HG03159 (cell line): ENCODE measurements at regions not wholly inside any gene's neighbourhood (a gene's known extent, or its start where the extent isn't known, plus 50 kb on each side); places are given as distances from the start of the nearest gene placed in this dataset.
"Not testable (repeated sequence)": the region's sequence is repeated elsewhere in the genome, so short reads cannot be mapped to it uniquely, and the experiment has no call there.

ENCODE experiments used
- ATAC-seq: cut with Tn5 transposase; IDR thresholded peaks from one replicate; pipeline ENCODE4 v1.9.1; 2021; ENCODE audit warnings: mild to moderate bottlenecking, moderate library complexity; ENCODE audit not compliant: unreplicated experiment

DNA sequence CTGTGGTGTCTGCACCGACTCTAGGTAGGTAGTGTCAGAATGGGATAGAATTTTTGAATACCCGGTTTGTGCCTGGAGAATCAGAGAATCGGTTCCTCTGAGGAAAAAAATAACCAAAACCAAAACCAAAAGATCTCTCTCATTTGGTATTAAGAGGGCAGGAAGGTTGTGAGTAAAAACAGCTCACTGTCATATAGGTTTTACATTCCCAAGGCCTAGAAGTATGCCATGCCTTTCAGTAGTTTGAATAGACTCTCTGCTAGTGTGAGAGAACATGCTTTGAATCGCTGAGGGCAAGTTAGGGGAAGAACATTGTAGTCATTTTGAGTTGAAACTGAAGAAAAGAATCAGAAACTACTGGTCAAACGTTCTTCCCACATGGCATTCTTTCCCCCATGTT lies 411.4 kb upstream of the CD180 start:
- no peak for ATAC-seq

DNA sequence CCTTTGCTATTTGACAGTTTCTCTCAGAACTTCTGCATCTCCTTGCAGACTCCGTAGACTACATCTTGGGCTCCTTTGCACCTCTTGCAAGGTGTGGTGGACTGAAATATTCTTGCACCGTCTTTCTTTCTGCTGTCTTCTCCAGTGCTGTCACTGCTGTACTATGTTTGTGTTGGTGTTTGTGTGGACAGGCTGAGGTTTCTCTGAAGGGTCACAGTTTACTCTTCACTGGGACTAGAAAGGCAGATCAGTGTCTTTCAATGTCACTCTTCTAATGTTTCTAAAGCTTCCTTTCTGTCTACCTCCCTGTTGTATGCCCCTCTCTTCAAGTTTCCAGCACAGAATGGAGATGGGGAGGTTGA lies 410.0 kb upstream of the CD180 start:
- ATAC-seq = no peak

DNA sequence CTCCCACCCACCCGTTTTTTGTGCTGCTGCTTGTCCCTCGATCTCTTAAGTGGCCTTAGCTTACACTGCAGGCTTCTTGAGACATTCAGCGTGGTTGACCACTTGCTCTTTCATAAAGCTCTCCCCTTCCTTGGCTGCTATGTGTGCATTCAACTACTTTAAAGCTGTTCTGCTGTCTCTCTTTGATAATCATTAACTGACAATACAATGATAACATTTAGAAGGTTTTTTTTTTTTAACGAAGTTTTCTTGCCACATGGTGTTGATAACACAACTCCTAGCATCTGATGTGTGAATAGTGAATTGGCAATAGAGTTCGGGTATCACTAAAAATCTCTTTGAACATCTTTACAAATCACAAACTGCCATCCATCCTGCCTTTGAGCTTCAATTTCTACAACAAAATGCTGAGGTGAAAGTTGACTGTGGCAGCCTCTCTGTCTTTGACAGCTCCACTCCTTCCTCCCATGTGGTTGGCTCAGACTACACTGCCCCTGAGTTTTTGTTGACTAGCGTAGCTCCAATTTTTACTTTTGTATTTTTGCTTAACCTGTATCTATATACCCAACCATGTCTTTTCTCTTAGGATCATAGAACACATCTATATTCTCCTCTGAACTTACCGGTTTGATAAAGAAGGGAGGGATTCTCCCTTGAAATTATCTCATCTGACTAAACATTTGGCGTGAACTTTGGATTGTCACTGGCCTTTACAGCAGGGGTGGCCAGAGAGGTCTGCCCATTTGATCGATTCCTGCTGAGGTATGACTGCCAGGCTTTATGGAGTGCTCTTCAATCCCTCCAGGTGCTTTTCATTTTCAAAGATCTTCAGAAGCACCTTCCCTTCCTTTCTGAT lies 409.4 kb upstream of the CD180 start:
- no peak for ATAC-seq

DNA sequence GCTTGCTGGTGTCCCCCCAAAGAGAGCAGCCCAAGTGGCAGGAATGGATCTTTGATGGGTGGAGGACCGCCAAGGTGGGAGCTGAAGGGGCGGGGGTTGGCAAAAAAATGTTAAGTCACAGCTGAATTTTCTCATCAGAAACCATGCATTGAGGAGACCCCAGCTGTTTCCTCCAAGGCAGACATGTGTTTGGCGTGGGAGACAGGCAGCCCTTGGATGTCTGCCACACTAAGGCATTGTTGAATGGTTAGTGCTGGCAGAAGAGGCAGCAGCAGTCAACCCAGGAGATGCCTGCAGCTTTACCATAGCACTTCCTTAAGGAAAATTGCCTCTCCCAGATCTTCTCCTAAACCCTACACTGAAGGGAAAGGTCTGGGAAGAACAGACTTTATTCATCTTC lies 394.9 kb upstream of the CD180 start:
- no peak for ATAC-seq

DNA sequence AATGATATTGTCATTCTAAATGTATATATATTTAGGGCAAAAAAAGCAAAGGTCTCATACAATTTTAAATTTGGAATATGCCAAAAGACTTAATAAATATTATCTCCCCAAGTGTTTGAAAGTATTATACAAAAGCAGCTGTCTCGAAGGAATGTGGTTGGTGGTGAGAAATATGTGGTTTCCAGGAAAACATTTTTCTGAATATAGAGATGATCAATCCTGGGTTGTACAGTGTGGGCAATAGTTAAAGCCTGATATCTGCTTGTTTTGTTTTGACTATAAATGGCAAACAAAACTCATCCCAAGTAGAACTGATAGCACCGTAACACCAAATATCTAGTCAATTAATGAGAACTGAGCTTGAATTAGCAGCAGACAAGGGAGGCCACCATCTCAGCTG lies 391.8 kb upstream of the CD180 start:
- no peak for ATAC-seq

DNA sequence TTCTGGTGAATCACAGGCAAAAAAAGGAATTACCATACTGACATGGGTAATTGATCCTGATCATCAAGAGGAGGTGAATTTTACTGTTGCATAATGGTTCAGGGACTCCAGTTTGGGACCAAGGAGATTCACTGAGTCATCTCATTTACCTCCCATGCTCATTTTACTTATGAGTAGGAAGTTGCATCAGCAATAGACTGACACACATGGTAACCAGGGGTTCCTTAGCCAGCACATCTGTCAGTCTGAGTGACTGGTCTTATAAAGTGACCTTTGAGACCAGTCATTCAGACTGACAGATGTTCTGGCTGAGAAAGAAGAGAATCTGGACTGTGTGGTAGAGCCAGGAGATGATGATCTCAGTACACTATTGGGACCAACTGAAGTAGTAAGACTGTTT lies 384.6 kb upstream of the CD180 start:
- no peak for ATAC-seq

DNA sequence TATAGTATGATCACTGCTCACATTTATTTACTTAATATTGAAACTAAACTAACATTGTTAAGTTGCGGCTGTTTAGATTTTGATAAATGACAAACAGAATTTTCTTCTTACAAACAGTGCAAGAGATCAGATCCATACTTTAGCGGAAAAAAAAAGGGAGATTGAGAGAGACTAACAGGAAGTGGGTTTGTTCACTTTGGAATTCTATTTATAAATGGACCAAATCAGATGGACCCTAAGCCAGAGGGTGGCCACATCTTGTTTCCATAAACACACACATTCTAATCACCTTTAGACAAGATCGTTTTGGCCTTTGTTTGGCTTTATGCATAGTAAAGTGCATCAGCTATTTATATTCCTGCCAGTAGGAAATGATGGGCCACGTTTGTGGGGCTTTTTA lies 381.4 kb upstream of the CD180 start:
- no peak for ATAC-seq

DNA sequence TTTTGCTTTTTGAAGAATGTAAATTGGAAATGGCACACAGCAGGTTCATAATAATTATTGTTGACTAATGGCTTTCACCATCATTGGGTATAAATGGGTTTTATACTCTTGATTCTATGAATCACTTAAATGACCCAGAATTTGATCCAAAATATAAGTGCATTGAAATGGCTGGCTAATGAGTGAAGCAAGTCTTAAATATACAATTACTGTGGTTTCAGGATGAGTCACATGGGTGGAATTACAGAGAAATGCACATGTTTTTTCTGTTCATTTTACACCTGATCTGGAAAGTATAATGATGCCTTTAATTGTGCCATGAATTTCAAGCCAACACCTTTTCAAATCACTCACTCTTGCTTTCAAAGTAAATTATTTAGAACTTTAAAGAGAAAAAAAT lies 380.8 kb upstream of the CD180 start:
- no peak for ATAC-seq

DNA sequence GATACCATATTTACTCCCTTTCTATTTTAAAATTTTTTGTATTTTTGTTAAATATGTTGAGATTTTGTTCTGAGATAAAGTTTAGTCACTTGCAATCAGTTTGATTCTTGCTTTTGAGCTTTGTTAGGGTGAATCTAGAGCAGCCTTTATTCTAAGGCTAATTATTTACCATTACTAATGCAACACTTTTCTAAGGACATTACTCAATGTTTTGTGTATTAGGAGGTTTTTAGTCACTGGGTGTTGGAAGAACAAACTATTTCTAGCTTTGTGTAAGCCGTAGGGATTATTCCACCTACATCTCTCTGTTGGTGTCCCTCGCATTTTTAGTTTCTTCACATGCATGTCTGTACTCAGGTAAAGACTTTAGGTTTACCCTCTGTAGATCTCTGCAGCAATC lies 379.5 kb upstream of the CD180 start:
- no peak for ATAC-seq

DNA sequence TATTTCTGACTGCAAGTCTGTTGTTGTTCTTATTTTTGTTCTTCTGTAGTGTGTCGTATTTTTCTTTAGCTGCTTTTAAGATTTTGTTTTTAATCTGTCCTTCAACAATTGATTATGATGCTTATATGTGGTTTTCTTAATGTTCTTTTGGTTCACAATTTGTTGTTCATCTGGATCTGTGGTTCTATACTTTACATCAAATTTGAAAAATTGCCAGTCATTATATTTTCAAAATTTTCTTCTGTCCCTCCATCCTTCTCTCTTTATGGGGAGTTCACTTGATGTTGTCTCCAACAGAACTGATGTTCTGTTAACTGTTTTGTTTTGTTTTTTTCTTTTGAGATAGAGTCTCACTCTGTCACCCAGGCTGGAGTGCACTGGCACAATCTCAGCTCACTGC lies 378.5 kb upstream of the CD180 start:
- no peak for ATAC-seq

DNA sequence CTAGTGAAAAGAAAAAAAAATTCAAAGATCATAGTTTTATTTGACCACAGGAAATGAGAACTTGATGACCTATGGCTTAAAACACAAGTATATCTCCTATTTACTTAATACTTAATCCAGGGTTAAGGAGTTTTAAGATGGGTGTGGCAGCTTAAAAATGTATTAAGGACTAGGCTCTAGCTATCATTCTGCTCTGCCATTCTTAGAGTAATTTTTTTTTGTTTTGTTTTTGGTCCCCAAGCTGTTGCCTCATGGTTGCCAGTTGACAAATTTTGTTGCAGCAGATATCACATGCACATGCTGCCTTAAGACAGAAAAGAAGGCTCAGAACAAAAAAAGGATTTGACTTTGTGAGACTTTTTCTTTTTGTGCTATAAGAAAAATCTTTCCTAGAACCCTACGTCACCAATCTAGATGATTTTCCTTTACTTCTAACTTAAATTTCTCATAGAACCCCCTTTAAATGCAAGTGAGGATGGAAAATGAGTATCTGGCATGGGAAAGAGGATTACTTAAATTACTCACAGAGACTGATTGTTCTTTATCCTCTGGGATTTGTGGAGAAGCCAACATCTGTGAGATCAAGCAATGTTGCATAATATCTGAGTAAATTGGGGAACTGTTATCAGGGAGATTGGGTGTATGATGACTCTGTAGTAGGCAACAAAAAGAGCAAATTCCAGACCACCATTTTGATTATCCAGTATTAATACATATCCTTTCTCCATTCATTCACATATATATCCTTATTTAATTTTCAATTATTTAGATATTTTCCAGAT lies 364.7 kb upstream of the CD180 start:
- no peak for ATAC-seq

DNA sequence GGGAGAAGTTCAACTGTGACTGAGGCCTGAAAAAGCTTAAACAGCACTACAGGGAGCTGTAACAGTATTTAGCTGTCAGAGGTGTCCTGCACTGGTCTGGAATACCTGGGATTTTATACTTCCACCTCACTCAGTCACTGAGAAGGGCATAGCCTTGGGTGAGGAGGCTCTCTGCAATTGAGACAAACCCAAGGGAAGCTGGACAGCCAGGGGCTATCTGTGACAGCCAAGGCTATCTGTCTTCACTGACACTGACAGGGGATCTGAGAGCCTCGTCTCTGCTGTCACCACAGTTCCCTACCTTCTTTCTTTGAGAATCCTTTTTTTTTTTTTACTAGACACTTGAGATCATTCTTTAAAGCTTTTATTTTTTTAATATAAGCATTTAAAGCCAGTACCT lies 356.2 kb upstream of the CD180 start:
- ATAC-seq = no peak

DNA sequence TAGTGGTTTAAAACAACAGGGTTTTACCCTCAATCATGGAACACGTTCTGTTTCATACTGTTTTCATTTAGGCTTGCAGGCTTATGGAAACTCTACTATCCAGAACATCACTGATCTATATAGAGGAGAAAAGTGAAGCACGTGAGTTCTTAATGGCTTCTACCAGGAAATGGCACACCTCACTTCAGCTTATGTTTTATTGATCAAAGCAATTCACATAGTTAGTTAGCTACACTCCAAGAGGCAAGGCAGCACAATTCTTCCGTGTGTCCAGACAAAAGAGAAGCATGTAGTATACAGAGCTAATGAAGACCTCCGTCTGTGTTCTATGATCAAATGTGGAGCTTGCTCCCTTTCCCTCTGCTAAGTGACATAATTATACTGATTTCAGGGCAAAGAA lies 353.3 kb upstream of the CD180 start:
- ATAC-seq = no peak

DNA sequence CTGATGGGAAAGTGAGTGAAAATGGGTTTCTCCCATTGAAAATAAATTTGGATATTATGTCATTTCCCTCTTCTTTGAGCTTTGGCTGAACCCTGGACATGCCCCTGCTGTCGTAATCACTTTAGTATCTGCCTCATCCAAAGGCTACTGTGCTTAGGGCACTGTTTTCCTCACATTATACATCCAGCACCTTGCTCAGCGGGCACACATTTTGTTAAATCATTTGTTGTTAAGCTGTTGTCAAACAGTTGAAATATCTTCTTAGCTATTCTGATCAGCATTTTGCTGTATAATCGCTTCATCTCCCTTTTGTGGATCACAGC lies 352.7 kb upstream of the CD180 start:
- no peak for ATAC-seq

DNA sequence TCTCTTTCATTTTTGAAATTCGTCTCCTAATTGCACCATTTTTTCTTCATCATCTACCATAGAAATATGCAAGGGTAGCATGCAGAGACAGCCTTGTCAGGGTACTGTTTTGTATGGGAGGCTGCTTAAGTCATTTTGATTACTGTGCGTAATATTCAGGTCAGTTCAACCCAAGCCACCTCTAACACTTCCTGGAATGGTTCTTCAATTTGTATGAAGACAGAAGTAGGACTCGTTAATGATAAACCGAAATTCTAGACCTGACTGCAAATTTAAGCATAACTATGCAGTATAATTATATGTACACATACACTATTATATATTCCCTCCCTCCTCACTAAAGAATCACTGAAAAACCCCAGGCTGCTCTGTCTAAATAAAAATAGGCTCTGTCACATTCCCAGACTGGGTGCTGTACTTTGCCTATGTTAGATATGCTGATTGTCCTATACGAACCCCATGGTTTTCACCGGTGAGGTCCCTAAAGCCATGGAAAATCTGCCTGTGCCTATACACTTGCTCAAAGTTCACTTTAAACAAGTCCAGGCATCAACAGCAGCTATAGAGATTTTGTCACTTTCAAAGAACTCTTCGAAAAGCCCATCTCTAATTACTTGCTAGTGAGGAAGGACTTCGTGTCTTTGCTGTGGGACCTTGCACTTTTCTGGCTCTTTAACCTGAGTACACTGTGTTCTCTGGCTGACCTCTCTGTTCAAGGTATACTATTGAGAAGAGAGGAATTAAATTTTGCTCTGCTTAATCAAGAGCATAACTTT lies 352.1 kb upstream of the CD180 start:
- ATAC-seq = no peak

DNA sequence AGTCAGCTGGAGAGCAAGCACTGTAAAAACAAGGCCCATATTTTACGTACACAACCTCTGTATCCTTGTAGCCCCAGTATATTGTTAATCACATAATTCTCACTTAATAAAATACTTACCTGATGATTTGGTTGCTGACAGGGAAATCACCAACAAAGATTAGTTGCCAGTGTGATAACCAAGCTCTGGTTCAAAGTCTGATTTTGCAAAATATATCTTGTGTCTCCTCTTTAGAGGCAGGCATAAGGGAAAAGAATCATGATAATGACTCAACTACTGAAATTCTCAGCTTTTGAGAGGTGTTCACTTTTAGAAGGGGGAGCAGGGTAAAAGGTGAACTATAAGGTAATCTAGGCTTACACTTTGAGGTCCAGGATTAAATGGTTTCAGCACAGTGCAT lies 351.1 kb upstream of the CD180 start:
- no peak for ATAC-seq

DNA sequence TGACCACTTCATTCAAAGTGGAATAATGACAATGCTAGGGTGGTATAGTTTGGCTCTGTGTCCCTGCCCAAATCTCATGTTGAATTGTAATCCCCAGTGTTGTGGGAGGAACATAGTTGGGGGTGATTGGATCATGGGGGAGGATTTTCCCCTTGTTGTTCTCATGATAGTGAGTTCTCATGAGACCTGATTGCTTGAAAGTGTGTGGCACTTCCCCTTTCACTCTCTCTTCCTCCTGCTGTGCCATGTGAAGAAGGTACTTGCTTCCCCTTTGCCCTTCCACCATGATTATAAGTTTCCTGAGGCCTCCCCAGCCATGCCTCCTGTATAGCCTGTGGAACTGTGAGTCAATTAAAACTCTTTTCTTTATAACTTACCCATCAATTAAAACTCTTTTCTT lies 348.3 kb upstream of the CD180 start:
- not testable (repeated sequence) for ATAC-seq

DNA sequence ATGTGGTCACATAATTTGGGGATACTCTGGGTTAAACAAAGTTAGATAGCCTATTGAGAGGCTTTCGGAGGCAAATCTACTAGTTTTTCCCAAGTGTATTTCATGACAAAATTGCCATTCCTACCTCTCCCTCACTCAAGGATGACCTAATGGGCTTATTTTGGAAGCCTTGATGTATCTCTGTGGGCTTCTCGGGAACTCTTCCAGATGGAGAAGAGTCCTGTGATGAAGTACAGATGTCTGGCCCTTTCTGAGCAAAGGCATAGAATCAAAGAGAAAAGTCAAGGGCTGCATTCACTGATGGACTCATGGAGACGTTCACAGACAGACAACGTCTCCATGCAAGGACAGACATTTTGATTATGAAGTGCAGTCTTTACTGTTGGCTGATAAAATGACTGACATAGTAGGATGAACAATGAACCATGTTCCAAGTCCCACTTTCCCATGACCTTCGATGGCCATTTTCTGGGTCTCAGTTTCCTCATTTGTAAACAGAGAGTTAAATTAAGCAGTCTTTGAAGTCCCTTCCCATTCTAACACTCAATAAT lies 347.2 kb upstream of the CD180 start:
- no peak for ATAC-seq

DNA sequence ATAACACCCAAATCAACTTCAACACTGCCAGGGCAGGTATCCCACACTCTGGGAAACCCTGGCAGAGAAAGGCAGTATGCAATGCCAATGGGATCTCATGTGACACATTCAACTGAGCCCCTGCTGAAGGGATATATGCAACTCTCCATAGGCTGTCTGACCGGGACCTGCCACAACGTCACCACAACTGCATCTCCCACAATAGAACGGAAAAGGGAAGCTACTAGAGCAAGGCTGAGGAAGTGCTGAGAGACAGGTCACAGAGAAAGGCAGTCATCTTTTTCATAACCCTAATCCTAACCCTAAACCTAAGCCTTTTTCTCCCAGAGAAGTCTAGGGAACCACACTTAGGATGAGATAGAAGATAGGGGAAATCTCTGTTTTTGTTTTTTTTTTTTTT lies 345.9 kb upstream of the CD180 start:
- no peak for ATAC-seq

DNA sequence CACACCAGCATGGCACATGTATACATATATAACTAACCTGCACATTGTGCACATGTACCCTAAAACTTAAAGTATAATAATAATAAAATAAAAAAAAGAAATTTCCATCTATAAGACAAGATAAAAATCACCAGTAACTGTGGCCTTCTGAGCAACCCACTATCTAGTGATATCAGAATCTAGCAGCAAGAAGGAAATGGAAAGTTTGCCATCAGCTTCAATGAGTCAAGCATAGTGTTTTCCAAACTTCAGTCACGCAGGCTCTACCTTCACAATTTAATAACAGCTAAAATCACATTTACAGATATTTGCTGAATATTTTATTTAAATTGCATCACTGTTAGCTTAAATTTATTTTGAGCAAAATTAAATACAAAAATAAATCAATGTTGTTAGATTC lies 345.3 kb upstream of the CD180 start:
- no peak for ATAC-seq

DNA sequence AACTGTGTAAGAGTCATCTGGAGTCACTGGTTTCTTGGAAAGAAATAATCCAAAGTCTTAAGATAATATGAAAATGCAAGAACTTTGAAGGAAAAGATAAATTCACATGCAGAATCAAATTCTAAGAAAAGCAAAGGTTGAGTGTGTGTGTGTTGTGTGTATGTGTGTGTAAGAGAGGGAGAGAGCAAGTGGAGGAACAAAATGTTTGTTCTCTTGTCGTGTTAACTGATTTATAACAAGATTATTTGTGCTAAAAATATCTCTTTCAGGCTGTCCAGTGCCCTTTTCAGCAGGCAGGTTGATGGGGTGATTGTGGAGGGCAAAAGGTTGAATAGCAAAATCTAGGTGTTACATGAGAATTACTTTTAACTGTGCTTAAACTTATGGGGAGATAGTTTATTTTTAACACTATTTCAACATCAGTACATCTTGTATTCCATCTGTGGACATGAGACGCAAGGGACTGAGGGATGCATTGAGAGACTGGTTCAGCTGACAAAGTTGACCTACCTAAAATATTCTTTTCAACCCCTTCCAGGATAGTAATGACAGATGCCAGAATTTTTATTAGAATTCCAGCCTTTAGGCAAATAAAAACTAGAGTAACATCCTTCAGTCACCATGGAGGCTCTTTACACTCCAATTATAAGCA lies 342.4 kb upstream of the CD180 start:
- ATAC-seq = no peak
